ENCODE measurements at regions not wholly inside any gene's neighbourhood (a gene's known extent, or its start where the extent isn't known, plus 50 kb on each side); places are given as distances from the start of the nearest gene placed in this dataset.

- Histone ChIP-seq H3K4me2 (ENCODE audit: insufficient read depth, insufficient read length, low read length) (no peak overlapping the region), H3K23me2 (ENCODE audit: insufficient read length, low read depth, low read length, poor library complexity, severe bottlenecking) (no peaks in the 10 kb centered on the region), H3K79me2 (ENCODE audit: insufficient read depth, low read length) (no peaks in the 10 kb centered on the region), H2BK12ac (ENCODE audit: insufficient read length, low read depth, low read length) (no peak overlapping the region), H2BK120ac (ENCODE audit: low read depth, low read length, poor library complexity, severe bottlenecking) (no peak overlapping the region), H3K14ac (ENCODE audit: insufficient read depth, low read length) (no peak overlapping the region), H3K4ac (ENCODE audit: low read depth, low read length) (no peak overlapping the region), H4K20me1 (ENCODE audit: control insufficient read depth, insufficient read depth, insufficient read length) (no peaks in the 10 kb centered on the region), H3K9ac (ENCODE audit: extremely low read depth, insufficient read length, low read length) (no peak overlapping the region), H4K8ac (replicated peaks; ENCODE audit: insufficient read length, low read depth, low read length) (no peak overlapping the region), H3K23ac (ENCODE audit: insufficient read length, low read depth, low read length) (no peak overlapping the region), H2BK15ac (ENCODE audit: low read depth, low read length) (no peak overlapping the region), H4K5ac (ENCODE audit: insufficient read length, low read depth, low read length) (no peak overlapping the region), H3K4me1 (ENCODE audit: insufficient read depth, low read length) (no peaks in the 10 kb centered on the region), H3K9me3 (ENCODE audit: control insufficient read depth, low read depth, low read length) (no peaks in the 10 kb centered on the region), H3T11ph (ENCODE audit: low read length) (no peak overlapping the region), H3K27me3 (ENCODE audit: insufficient read depth, low read length) (no peaks in the 10 kb centered on the region), H3K18ac (ENCODE audit: insufficient read length, low read depth, low read length) (no peak overlapping the region), H2BK20ac (ENCODE audit: low read depth, low read length, poor library complexity, severe bottlenecking) (no peak overlapping the region), H3K79me1 (ENCODE audit: insufficient read depth, low read depth, low read length, poor library complexity, severe bottlenecking) (no peaks in the 10 kb centered on the region), H3K27ac (ENCODE audit: insufficient read length, low read depth, low read length) (no peak overlapping the region), H2AK5ac (ENCODE audit: insufficient read length, low read length) (no peak overlapping the region), H3K56ac (ENCODE audit: insufficient read length, low read depth, low read length) (no peak overlapping the region), H2BK5ac (ENCODE audit: insufficient read length, low read length) (no peak overlapping the region), H2AFZ (ENCODE audit: low read length) (no peak overlapping the region), H4K91ac (ENCODE audit: insufficient read length, low read depth, low read length) (no peak overlapping the region)
- no peak for DNase-seq
- H3K4me1 Mint-ChIP-seq: no peaks in the 10 kb centered on the region
- H3K27ac Mint-ChIP-seq: no peak overlapping the region
- TF ChIP-seq, protein P1, sequence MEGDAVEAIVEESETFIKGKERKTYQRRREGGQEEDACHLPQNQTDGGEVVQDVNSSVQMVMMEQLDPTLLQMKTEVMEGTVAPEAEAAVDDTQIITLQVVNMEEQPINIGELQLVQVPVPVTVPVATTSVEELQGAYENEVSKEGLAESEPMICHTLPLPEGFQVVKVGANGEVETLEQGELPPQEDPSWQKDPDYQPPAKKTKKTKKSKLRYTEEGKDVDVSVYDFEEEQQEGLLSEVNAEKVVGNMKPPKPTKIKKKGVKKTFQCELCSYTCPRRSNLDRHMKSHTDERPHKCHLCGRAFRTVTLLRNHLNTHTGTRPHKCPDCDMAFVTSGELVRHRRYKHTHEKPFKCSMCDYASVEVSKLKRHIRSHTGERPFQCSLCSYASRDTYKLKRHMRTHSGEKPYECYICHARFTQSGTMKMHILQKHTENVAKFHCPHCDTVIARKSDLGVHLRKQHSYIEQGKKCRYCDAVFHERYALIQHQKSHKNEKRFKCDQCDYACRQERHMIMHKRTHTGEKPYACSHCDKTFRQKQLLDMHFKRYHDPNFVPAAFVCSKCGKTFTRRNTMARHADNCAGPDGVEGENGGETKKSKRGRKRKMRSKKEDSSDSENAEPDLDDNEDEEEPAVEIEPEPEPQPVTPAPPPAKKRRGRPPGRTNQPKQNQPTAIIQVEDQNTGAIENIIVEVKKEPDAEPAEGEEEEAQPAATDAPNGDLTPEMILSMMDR (conservative IDR thresholded peaks at IDR 0.05): no peak
- no peak overlapping the region for H3K4me3 Mint-ChIP-seq
- H3K9me3 Mint-ChIP-seq: peaks cover 0 to 5% of the 10 kb centered on the region in 2 experiments; a peak in 2 of 5 replicates
- no CpG with 5 or more reads among the region's 4 CpGs for WGBS (ENCODE audit: extremely low coverage, insufficient read length, low lambda C conversion rate)
- H3K27me3 Mint-ChIP-seq (ENCODE audit: low read depth): no peaks in the 10 kb centered on the region; the same call in 1 of the 2 replicates
- no peaks in the 10 kb centered on the region for H3K36me3 Mint-ChIP-seq (ENCODE audit: insufficient read depth in 1 of 3, low read depth in 3 of 3)
Observed at GRCh38 chr9:83151627-83152137, 88.7 kb upstream of the RASEF start.
